GM23338 (cell line): ENCODE measurements at regions not wholly inside any gene's neighbourhood (a gene's known extent, or its start where the extent isn't known, plus 50 kb on each side); places are given as distances from the start of the nearest gene placed in this dataset.

Source experiments
- ATAC-seq: fragments of 200-7000 bp; cut with Tn5 transposase; 3 replicates; pipeline ENCODE4 v1.9.1; 2020
- DNase-seq: peaks from one replicate; pipeline ENCODE4 v3.0.0-alpha.2; 2015; ENCODE audit warnings: low spot score
- H2AFZ ChIP-seq: fragments of 200-600 bp; sonication (generic); 2 replicates; pipeline ENCODE4 v1.8.0; 2016; ENCODE audit warnings: antibody characterized with exemption, mild to moderate bottlenecking, moderate library complexity
- H3F3A ChIP-seq: fragments of 200-600 bp; sonication (generic); replicated peaks from 2 replicates; pipeline ENCODE4 v1.8.0; 2017; ENCODE audit warnings: antibody characterized with exemption, mixed run types, low read depth
- H3K27ac ChIP-seq: fragments of 200-600 bp; sonication (generic); 2 replicates; pipeline ENCODE4 v1.6.1; 2016; ENCODE audit warnings: low read depth
- H3K27me3 ChIP-seq: fragments of 200-600 bp; sonication (generic); 2 replicates; pipeline ENCODE4 v1.8.0; 2016; ENCODE audit warnings: mild to moderate bottlenecking, mixed run types, moderate library complexity; ENCODE audit not compliant: insufficient read depth
- H3K36me3 ChIP-seq: fragments of 200-600 bp; sonication (generic); 2 replicates; pipeline ENCODE4 v1.8.0; 2016; ENCODE audit warnings: mild to moderate bottlenecking; ENCODE audit not compliant: insufficient read depth
- H3K4me1 ChIP-seq: fragments of 200-600 bp; sonication (generic); 2 replicates; pipeline ENCODE4 v1.8.0; 2016; ENCODE audit warnings: mild to moderate bottlenecking, moderate library complexity; ENCODE audit not compliant: insufficient read depth
- H3K4me2 ChIP-seq: fragments of 200-600 bp; sonication (generic); 2 replicates; pipeline ENCODE4 v1.7.1; 2017; ENCODE audit warnings: mixed run types
- H3K4me3 ChIP-seq: fragments of 200-600 bp; sonication (generic); 2 replicates; pipeline ENCODE4 v1.6.1; 2016; ENCODE audit warnings: mixed run types
- H3K79me2 ChIP-seq: fragments of 200-600 bp; sonication (generic); replicated peaks from 2 replicates; pipeline ENCODE4 v1.8.0; 2017; ENCODE audit warnings: mild to moderate bottlenecking; ENCODE audit not compliant: insufficient read depth
- H3K9me2 ChIP-seq: fragments of 200-600 bp; sonication (generic); 2 replicates; pipeline ENCODE4 v1.8.0; 2017; ENCODE audit not compliant: insufficient read depth
- H4K20me1 ChIP-seq: fragments of 200-600 bp; sonication (generic); replicated peaks from 2 replicates; pipeline ENCODE4 v1.8.0; 2017; ENCODE audit warnings: mild to moderate bottlenecking; ENCODE audit not compliant: insufficient read depth
- H3K27ac Mint-ChIP-seq: 2 replicates; pipeline ENCODE4 v1.8.0; 2020; ENCODE audit warnings: inconsistent platforms, mild to moderate bottlenecking, moderate library complexity, mixed read lengths
- H3K27me3 Mint-ChIP-seq: 3 replicates; pipeline ENCODE4 v1.8.0; 2022; ENCODE audit warnings: low read depth, mild to moderate bottlenecking, moderate library complexity, mixed read lengths, inconsistent platforms; ENCODE audit not compliant: insufficient read depth, poor library complexity
- H3K36me3 Mint-ChIP-seq: 3 replicates; pipeline ENCODE4 v1.8.0; 2021; ENCODE audit warnings: low read depth, mild to moderate bottlenecking, inconsistent platforms, moderate library complexity, mixed read lengths
- H3K4me1 Mint-ChIP-seq: 3 replicates; pipeline ENCODE4 v1.8.0; 2020; ENCODE audit warnings: mild to moderate bottlenecking, inconsistent platforms, mixed read lengths
- H3K4me3 Mint-ChIP-seq: 3 replicates; pipeline ENCODE4 v1.8.0; 2021; ENCODE audit warnings: moderate library complexity, mild to moderate bottlenecking, inconsistent platforms, mixed read lengths
- H3K9me3 Mint-ChIP-seq: 3 replicates; pipeline ENCODE4 v1.8.0; 2020; ENCODE audit warnings: moderate library complexity, mild to moderate bottlenecking, inconsistent platforms, mixed read lengths
- CREB1 ChIP-seq: fragments of 250-450 bp; sonication (Bioruptor Pico); IDR thresholded peaks from 2 replicates; pipeline ENCODE4 v1.5.0; 2020; ENCODE audit warnings: low read depth, mild to moderate bottlenecking, moderate library complexity
- EZH2 ChIP-seq: fragments of 200-600 bp; sonication (generic); IDR thresholded peaks from one replicate; pipeline ENCODE4 v1.8.0; 2017; ENCODE audit warnings: antibody characterized with exemption, mild to moderate bottlenecking, low read depth; ENCODE audit not compliant: unreplicated experiment
- JUNB ChIP-seq: IDR thresholded peaks from one replicate; pipeline ENCODE4 v1.6.1; 2016; ENCODE audit warnings: antibody characterized with exemption; ENCODE audit not compliant: unreplicated experiment
- NANOG ChIP-seq: IDR thresholded peaks from 2 replicates; pipeline ENCODE4 v1.6.1; 2016; ENCODE audit warnings: antibody characterized with exemption, borderline replicate concordance
- POLR2AphosphoS5 ChIP-seq: IDR thresholded peaks from 2 replicates; pipeline ENCODE4 v1.6.1; 2016; ENCODE audit warnings: antibody characterized with exemption, low read depth
- STAT1 ChIP-seq: IDR thresholded peaks from one replicate; pipeline ENCODE4 v1.6.1; 2016; ENCODE audit warnings: antibody characterized with exemption; ENCODE audit not compliant: unreplicated experiment
- ZNF114 ChIP-seq: fragments of 250-450 bp; sonication (Bioruptor Pico); IDR thresholded peaks from 2 replicates; pipeline ENCODE4 v1.5.0; 2020; ENCODE audit warnings: mild to moderate bottlenecking, moderate library complexity
- ZNF331 ChIP-seq: fragments of 250-450 bp; sonication (Bioruptor Pico); IDR thresholded peaks from 2 replicates; pipeline ENCODE4 v1.5.0; 2020; ENCODE audit warnings: low read depth, mild to moderate bottlenecking, moderate library complexity
- TF ChIP-seq, protein P1 (sequence below): IDR thresholded peaks from 2 replicates; pipeline ENCODE4 v1.6.1; 2016; ENCODE audit warnings: antibody characterized with exemption
- TF ChIP-seq, protein P2 (sequence below), 2 experiments: fragments of 200-600 bp in 1 of 2; sonication (generic) in 1 of 2; conservative IDR thresholded peaks; 2 replicates each; pipeline versions ENCODE4 v1.5.1 to v1.6.1; 2016 to 2017; ENCODE audit warnings: antibody characterized with exemption in 2 of 2, low read depth in 2 of 2, mild to moderate bottlenecking in 2 of 2, moderate library complexity in 1 of 2
- TF ChIP-seq, protein P3 (sequence below): fragments of 250-450 bp; sonication (Bioruptor Pico); IDR thresholded peaks from 2 replicates; pipeline ENCODE4 v1.5.0; 2020; ENCODE audit warnings: mild to moderate bottlenecking, moderate library complexity
- TF ChIP-seq, protein P4 (sequence below): IDR thresholded peaks from one replicate; pipeline ENCODE4 v1.6.1; 2018; ENCODE audit warnings: antibody characterized with exemption; ENCODE audit not compliant: unreplicated experiment

DNA sequence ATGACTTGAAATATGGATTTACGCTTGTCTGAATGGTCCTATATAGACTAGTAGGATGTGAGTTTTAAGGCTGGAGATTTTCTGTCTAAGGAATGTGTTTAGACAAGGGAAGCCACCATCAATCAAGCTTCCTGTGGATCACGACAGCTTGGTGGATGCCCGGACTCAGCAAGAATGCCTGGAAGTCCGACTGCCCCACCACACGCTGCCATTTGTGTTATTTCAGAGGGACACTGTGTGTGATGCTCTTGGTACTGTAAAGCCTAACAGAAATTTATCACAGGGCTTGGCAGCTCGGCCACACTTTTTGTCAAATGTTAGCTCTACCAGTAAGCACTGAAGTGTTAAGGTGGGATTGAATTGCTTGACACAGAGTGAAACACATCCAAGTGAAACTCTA lies 127.1 kb upstream of the CDH7 start:
- Mint-ChIP-seq H3K4me3 (no peak overlapping the region), H3K9me3 (no peaks in the 10 kb centered on the region), H3K27ac (no peak overlapping the region), H3K27me3 (no peaks in the 10 kb centered on the region), H3K4me1 (peaks cover 9% of the 10 kb centered on the region; the same call in 2 of the 3 replicates), H3K36me3 (no peaks in the 10 kb centered on the region)
- ATAC-seq (no peak), DNase-seq (no peak)
- Histone ChIP-seq H2AFZ (no peak overlapping the region), H3K27me3 (no peaks in the 10 kb centered on the region), H3K4me1 (no peaks in the 10 kb centered on the region), H3F3A (no peaks in the 10 kb centered on the region), H3K4me3 (no peak overlapping the region), H4K20me1 (no peaks in the 10 kb centered on the region), H3K27ac (no peak overlapping the region), H3K79me2 (no peaks in the 10 kb centered on the region), H3K9me2 (no peaks in the 10 kb centered on the region), H3K4me2 (no peak overlapping the region), H3K36me3 (no peaks in the 10 kb centered on the region)
- TF ChIP-seq, protein P1, sequence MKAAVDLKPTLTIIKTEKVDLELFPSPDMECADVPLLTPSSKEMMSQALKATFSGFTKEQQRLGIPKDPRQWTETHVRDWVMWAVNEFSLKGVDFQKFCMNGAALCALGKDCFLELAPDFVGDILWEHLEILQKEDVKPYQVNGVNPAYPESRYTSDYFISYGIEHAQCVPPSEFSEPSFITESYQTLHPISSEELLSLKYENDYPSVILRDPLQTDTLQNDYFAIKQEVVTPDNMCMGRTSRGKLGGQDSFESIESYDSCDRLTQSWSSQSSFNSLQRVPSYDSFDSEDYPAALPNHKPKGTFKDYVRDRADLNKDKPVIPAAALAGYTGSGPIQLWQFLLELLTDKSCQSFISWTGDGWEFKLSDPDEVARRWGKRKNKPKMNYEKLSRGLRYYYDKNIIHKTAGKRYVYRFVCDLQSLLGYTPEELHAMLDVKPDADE = no peak
- TF ChIP-seq, protein P2, sequence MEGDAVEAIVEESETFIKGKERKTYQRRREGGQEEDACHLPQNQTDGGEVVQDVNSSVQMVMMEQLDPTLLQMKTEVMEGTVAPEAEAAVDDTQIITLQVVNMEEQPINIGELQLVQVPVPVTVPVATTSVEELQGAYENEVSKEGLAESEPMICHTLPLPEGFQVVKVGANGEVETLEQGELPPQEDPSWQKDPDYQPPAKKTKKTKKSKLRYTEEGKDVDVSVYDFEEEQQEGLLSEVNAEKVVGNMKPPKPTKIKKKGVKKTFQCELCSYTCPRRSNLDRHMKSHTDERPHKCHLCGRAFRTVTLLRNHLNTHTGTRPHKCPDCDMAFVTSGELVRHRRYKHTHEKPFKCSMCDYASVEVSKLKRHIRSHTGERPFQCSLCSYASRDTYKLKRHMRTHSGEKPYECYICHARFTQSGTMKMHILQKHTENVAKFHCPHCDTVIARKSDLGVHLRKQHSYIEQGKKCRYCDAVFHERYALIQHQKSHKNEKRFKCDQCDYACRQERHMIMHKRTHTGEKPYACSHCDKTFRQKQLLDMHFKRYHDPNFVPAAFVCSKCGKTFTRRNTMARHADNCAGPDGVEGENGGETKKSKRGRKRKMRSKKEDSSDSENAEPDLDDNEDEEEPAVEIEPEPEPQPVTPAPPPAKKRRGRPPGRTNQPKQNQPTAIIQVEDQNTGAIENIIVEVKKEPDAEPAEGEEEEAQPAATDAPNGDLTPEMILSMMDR (conservative IDR thresholded peaks at IDR 0.05; ENCODE audit: low read depth in 2 of 2) = no peak
- TF ChIP-seq ZNF331 (CRISPR knock-in tag) = no peak
- no peak for TF ChIP-seq JUNB
- TF ChIP-seq, protein P3, sequence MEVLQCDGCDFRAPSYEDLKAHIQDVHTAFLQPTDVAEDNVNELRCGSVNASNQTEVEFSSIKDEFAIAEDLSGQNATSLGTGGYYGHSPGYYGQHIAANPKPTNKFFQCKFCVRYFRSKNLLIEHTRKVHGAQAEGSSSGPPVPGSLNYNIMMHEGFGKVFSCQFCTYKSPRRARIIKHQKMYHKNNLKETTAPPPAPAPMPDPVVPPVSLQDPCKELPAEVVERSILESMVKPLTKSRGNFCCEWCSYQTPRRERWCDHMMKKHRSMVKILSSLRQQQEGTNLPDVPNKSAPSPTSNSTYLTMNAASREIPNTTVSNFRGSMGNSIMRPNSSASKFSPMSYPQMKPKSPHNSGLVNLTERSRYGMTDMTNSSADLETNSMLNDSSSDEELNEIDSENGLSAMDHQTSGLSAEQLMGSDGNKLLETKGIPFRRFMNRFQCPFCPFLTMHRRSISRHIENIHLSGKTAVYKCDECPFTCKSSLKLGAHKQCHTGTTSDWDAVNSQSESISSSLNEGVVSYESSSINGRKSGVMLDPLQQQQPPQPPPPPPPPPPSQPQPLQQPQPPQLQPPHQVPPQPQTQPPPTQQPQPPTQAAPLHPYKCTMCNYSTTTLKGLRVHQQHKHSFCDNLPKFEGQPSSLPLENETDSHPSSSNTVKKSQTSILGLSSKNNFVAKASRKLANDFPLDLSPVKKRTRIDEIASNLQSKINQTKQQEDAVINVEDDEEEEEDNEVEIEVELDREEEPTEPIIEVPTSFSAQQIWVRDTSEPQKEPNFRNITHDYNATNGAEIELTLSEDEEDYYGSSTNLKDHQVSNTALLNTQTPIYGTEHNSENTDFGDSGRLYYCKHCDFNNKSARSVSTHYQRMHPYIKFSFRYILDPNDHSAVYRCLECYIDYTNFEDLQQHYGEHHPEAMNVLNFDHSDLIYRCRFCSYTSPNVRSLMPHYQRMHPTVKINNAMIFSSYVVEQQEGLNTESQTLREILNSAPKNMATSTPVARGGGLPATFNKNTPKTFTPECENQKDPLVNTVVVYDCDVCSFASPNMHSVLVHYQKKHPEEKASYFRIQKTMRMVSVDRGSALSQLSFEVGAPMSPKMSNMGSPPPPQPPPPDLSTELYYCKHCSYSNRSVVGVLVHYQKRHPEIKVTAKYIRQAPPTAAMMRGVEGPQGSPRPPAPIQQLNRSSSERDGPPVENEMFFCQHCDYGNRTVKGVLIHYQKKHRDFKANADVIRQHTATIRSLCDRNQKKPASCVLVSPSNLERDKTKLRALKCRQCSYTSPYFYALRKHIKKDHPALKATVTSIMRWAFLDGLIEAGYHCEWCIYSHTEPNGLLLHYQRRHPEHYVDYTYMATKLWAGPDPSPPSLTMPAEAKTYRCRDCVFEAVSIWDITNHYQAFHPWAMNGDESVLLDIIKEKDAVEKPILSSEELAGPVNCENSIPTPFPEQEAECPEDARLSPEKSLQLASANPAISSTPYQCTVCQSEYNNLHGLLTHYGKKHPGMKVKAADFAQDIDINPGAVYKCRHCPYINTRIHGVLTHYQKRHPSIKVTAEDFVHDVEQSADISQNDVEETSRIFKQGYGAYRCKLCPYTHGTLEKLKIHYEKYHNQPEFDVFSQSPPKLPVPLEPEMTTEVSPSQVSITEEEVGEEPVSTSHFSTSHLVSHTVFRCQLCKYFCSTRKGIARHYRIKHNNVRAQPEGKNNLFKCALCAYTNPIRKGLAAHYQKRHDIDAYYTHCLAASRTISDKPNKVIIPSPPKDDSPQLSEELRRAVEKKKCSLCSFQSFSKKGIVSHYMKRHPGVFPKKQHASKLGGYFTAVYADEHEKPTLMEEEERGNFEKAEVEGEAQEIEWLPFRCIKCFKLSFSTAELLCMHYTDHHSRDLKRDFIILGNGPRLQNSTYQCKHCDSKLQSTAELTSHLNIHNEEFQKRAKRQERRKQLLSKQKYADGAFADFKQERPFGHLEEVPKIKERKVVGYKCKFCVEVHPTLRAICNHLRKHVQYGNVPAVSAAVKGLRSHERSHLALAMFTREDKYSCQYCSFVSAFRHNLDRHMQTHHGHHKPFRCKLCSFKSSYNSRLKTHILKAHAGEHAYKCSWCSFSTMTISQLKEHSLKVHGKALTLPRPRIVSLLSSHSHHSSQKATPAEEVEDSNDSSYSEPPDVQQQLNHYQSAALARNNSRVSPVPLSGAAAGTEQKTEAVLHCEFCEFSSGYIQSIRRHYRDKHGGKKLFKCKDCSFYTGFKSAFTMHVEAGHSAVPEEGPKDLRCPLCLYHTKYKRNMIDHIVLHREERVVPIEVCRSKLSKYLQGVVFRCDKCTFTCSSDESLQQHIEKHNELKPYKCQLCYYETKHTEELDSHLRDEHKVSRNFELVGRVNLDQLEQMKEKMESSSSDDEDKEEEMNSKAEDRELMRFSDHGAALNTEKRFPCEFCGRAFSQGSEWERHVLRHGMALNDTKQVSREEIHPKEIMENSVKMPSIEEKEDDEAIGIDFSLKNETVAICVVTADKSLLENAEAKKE = no peak
- TF ChIP-seq, protein P4, sequence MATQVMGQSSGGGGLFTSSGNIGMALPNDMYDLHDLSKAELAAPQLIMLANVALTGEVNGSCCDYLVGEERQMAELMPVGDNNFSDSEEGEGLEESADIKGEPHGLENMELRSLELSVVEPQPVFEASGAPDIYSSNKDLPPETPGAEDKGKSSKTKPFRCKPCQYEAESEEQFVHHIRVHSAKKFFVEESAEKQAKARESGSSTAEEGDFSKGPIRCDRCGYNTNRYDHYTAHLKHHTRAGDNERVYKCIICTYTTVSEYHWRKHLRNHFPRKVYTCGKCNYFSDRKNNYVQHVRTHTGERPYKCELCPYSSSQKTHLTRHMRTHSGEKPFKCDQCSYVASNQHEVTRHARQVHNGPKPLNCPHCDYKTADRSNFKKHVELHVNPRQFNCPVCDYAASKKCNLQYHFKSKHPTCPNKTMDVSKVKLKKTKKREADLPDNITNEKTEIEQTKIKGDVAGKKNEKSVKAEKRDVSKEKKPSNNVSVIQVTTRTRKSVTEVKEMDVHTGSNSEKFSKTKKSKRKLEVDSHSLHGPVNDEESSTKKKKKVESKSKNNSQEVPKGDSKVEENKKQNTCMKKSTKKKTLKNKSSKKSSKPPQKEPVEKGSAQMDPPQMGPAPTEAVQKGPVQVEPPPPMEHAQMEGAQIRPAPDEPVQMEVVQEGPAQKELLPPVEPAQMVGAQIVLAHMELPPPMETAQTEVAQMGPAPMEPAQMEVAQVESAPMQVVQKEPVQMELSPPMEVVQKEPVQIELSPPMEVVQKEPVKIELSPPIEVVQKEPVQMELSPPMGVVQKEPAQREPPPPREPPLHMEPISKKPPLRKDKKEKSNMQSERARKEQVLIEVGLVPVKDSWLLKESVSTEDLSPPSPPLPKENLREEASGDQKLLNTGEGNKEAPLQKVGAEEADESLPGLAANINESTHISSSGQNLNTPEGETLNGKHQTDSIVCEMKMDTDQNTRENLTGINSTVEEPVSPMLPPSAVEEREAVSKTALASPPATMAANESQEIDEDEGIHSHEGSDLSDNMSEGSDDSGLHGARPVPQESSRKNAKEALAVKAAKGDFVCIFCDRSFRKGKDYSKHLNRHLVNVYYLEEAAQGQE = no peak
- no peak for TF ChIP-seq ZNF114 (CRISPR knock-in tag)
- no peak for TF ChIP-seq NANOG
- TF ChIP-seq STAT1 = no peak
- no peak for TF ChIP-seq POLR2AphosphoS5
- TF ChIP-seq CREB1 (CRISPR knock-in tag) = no peak
- TF ChIP-seq EZH2 = no peak
